RWPE1 (cell line): ENCODE measurements at regions not wholly inside any gene's neighbourhood (a gene's known extent, or its start where the extent isn't known, plus 50 kb on each side); places are given as distances from the start of the nearest gene placed in this dataset.

Experiments
- CTCF ChIA-PET: fragments of 350-600 bp; sonication (Branson Sonifier 250); formaldehyde crosslinking; extraction: SDS; loops from one replicate; lab custom pipeline; 2021; lab: Yijun Ruan, JAX
- POLR2A ChIA-PET: fragments of 400-600 bp; formaldehyde crosslinking; extraction: SDS; loops from one replicate; lab custom pipeline; 2020; ENCODE audit warnings: antibody characterized with exemption; ENCODE audit not compliant: low non-redundant PET; lab: Yijun Ruan, JAX
- DNase-seq: peaks from one replicate; pipeline ENCODE4 v3.0.0; 2012; ENCODE audit warnings: low spot score
- H3K27ac ChIP-seq: fragments of 450-650 bp; 2 replicates; pipeline ENCODE4 v1.5.1; 2017
- CTCF ChIP-seq: fragments of 450-650 bp; conservative IDR thresholded peaks from 2 replicates; pipeline ENCODE4 v1.5.1; 2017; ENCODE audit warnings: low read depth, mild to moderate bottlenecking

GRCh38 chr3:154616298-154616697, 186.3 kb upstream of the GPR149 start:
- ChIA-PET CTCF (no interaction called here), POLR2A (no interaction called here)
- no peak for DNase-seq
- no peak for TF ChIP-seq CTCF
- H3K27ac ChIP-seq = no peak overlapping the region

- no peak overlapping the region for H3K27ac ChIP-seq
- POLR2A ChIA-PET = no interaction called here
- TF ChIP-seq CTCF = no peak
- CTCF ChIA-PET = no interaction called here
- DNase-seq = no peak
These were observed 185.5 kb upstream of the GPR149 start for GRCh38 chr3:154615471-154615870.

GRCh38 chr3:154614601-154615000, 184.6 kb upstream of the GPR149 start:
- no peak overlapping the region for H3K27ac ChIP-seq
- TF ChIP-seq CTCF = no peak
- POLR2A ChIA-PET = no interaction called here
- CTCF ChIA-PET = no interaction called here
- DNase-seq = no peak

- no peak overlapping the region for H3K27ac ChIP-seq
- TF ChIP-seq CTCF = no peak
- CTCF ChIA-PET = no interaction called here
- DNase-seq = no peak
- POLR2A ChIA-PET = no interaction called here
These were observed 184.1 kb upstream of the GPR149 start for GRCh38 chr3:154614078-154614477.

GRCh38 chr3:154602241-154602640, 172.3 kb upstream of the GPR149 start:
- POLR2A ChIA-PET = no interaction called here
- DNase-seq = no peak
- TF ChIP-seq CTCF = no peak
- H3K27ac ChIP-seq = no peak overlapping the region
- CTCF ChIA-PET = no interaction called here

- CTCF ChIA-PET = no interaction called here
- DNase-seq = no peak
- no peak overlapping the region for H3K27ac ChIP-seq
- TF ChIP-seq CTCF = no peak
- POLR2A ChIA-PET = no interaction called here
These were observed 168.2 kb upstream of the GPR149 start for GRCh38 chr3:154598166-154598565.
